ENCODE measurements at regions not wholly inside any gene's neighbourhood (a gene's known extent, or its start where the extent isn't known, plus 50 kb on each side); places are given as distances from the start of the nearest gene placed in this dataset.
"Not testable (repeated sequence)": the region's sequence is repeated elsewhere in the genome, so short reads cannot be mapped to it uniquely, and the experiment has no call there.

DNA sequence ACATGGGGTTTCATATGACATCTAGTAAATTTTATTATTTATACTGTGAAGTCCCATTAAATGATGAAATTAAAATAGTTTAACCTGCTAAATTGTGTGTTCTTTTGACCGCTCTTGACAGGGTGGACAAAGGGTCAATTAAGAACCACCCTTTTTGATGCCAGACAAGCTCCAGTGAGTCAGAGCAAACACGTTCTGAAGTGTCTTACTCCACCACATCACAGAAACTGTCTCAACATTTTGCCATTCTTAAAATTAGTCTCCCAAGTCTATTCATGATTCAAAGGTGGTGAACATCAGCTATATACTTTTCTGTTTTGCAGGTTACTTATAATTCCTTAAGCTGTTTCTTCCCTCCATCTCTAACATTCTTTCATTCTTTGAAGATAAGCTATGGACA, 142.1 kb downstream of the SPATA31A6 start:
- not testable (repeated sequence) for DNase-seq (ENCODE audit: low spot score)

- DNase-seq (ENCODE audit: low spot score): not testable (repeated sequence)
Measured at GRCh38 chr9:42326482-42326881, 143.0 kb downstream of the SPATA31A6 start.

- DNase-seq (ENCODE audit: low spot score): not testable (repeated sequence)
Measured at GRCh38 chr9:42335342-42335741, 151.9 kb downstream of the SPATA31A6 start.

DNA sequence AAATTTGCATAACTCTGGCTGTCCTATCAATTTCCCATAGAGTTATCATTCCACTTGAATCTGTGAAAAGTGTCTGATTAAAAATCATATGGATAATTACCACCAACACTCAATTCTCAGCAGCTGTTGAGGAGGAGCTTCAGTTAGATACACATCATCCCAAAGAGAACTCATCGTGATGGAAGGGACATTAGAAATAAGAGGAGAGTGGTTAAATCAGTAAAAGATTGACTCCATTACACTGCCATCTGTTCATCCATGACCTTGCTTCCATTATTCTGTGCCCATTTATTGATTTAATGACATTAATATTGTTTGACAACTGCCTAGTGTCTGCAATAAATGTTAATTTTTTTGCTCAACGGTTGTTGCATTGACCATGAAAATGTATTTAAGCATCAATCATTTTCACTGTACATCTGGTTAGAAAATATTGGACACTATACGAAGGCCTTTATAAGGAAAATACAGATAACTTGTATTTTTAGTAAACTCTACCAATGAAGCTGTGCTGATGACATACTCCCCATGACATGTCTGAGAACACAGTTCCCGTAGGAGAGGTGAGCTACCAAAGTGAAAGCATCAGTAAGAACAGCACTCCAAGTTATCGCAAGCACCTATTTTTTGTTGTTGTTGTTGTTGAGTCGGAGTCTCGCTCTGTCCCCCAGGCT, 152.7 kb downstream of the SPATA31A6 start:
- not testable (repeated sequence) for DNase-seq (ENCODE audit: low spot score)

DNA sequence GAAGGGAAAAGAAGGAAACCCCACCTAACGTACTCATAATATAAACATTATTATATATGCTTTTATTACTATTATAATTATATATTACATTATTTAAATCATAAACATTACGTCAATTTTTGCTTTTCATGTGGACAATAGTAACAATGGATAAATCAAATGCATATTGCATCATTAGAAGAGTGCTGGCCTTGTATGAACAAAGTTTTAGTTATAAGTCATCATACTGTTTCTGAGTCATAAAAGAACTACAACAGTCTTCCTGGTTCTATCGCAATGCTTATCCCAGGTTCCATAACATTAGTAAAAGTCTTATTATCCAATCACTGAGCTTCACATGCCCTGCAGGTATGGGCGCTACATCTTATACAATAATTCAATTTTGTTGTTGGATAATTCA, 154.8 kb downstream of the SPATA31A6 start:
- not testable (repeated sequence) for DNase-seq (ENCODE audit: low spot score)

DNA sequence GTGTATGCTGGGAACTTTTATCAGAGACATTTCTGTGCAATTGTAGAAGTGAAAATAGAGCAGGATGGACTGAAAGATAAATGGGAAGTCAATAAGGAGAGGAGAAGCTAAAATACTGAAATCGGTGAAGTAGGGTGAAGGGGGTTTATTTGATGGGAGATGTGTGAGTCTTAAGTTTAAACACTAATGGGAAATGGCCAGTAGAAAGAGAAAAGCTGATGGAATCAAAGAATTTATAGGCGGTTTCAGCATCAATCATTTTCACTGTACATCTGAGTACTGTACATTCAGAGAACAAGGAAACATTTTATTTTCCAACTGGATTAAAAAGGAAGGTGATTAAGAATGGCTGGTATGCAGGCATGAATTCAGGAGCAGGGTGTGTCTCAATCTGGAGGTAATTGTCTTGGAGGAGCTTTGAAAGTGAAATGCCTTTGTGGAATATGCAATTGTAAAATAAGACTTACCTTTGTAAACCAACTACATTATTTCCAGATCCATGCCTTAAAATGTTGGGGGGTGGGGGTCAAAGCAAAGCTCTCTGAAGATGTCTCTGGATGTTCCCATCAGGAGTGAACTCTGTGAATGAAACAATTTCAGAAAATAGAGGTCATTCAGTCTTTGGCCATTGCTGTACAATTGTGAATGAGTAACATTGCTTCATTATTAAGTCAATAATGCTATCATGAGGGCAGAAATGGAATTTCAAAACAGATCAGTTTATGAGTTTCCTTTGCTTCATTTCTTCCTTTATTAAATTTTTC, 156.4 kb downstream of the SPATA31A6 start:
- DNase-seq (ENCODE audit: low spot score): not testable (repeated sequence)

DNA sequence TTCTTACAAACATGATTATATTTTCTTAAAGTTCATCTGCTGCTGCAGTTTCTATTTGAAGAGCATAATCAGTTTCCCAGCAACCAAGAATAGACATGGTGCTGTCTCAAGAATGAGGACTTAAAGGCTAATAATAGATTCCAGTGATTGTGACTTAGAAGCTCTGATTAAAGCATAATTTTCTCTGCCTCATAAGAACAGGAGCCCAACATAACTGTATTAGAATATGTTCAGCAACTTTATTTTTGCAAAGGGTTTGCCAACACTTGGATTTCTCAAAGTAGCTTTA, 156.9 kb downstream of the SPATA31A6 start:
- peak; percentile 34 for DNase-seq (ENCODE audit: low spot score)

- not testable (repeated sequence) for DNase-seq (ENCODE audit: low spot score)
Measured at GRCh38 chr9:42341860-42342259, 158.4 kb downstream of the SPATA31A6 start.

- not testable (repeated sequence) for DNase-seq (ENCODE audit: low spot score)
Measured at GRCh38 chr9:42342297-42342696, 158.8 kb downstream of the SPATA31A6 start.

DNA sequence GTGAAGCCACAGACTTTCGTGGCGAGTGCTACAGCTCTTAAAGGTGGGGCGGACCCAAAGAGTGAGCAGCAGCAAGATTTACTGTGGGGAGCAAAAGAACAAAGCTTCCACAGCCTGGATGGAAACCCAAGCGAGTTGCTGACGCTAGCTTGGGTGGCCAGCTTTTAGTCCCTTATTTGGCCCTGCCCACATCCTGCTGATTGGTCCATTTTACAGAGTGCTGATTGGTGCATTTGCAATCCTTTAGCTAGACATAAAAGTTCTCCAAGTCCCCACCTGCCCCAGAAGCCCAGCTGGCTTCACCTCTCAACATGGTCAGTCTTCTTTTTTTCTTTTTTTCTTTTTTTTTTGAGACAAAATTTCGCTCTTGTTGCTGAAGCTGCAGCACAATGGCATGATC, 161.0 kb downstream of the SPATA31A6 start:
- not testable (repeated sequence) for DNase-seq (ENCODE audit: low spot score)

DNA sequence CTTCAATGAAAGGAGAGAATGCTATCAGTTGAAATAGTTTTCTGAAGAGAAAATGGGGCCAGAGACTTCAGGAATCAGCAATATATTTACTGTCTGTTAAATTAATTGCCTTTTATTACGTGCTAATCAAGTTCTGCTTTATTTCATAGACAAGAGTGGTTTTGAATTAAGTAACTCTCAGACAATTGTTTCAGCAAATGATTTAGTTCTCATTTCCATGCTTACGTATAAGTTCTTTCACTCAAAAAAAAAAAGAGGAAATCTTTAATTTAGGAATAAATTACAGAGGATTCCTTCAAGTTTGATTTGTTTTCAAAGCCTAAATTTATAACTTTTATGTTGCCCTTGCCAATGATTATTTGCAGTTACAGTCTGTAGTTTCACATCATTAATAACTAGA, 163.5 kb downstream of the SPATA31A6 start:
- not testable (repeated sequence) for DNase-seq (ENCODE audit: low spot score)

- not testable (repeated sequence) for DNase-seq (ENCODE audit: low spot score)
Measured at GRCh38 chr9:42349181-42349580, 165.7 kb downstream of the SPATA31A6 start.

DNA sequence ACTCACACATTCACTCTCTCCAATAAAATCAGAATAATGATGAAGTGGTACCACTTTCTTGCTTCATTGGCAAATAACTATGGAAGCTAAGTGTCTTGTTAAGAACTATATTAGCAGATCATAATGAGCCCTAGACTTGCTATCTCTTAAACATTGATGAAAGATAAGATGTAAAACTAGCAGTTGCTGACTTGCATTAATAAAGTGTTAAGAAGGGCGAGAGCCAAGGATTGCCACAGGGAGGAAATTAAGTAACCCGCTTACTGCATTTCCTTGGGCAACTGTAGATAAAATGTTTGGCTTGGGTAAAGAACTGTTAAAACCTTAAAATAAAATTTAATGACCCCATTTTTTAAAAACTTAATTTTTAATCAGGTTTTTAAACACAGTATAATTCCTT, 167.0 kb downstream of the SPATA31A6 start:
- DNase-seq (ENCODE audit: low spot score): not testable (repeated sequence)

- not testable (repeated sequence) for DNase-seq (ENCODE audit: low spot score)
Measured at GRCh38 chr9:42357604-42358373, 174.3 kb downstream of the SPATA31A6 start.

GRCh38 chr9:42358626-42359247, 175.3 kb downstream of the SPATA31A6 start:
- DNase-seq (ENCODE audit: low spot score): not testable (repeated sequence)

- not testable (repeated sequence) for DNase-seq (ENCODE audit: low spot score)
Measured at GRCh38 chr9:42364410-42365243, 181.2 kb downstream of the SPATA31A6 start.

DNA sequence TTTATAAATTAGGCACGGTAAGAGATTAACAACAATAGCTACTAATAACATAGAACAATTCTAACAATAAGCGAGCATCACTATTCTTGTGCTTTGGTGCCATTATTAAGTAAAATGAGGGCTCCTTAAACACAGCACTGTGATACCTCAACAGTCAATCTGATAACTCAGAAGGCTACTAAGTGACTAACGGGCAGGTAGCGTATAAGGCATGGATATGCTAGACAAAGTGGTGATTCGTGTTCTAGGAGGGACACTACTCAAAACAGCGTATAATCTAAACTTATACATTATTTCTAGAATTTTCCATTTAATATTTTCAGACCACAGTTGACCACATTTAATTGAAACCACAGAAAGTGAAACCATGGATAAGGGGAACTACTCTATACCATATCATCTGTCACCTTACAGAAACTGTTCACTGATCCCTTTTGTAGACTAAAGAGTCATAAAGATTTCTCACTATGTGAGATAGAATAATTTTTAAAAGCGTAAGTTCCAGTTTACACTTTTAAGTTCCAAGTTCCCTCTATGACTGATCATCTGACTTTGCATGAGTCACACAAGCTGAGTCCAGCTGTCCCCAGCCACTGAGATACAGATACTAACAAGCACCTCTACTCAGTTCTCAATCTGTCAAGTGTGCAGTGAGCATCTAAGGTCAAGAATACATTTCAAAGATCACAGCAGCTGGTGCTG, 181.9 kb downstream of the SPATA31A6 start:
- not testable (repeated sequence) for DNase-seq (ENCODE audit: low spot score)

DNA sequence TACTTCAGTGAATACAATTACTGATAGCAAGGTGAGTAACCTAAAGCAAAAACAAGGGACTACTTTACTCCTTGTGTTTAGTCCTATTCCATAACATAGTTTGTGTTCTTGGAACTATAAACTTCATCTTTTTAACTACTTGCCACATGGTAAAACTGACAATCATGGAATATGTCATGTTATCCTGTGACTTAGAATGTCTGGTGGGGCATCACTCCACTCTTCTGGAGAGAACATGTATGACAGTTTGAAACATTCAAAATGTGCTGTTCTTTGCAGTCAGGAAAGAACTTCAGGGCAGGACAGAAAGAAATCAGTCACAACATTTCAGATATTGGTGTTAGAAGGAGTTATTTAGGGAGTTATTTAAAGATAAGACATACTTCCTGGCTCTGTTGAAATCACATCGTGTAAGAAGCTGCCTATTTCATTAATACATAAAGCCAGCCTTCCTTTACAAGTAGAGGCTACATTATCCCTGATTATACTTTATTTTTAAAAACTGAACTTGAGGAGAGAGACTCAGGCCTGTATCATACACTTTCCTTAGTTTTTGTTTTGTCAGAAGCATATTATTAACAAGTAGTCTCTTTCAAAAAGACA, 184.9 kb downstream of the SPATA31A6 start:
- DNase-seq (ENCODE audit: low spot score): not testable (repeated sequence)

DNA sequence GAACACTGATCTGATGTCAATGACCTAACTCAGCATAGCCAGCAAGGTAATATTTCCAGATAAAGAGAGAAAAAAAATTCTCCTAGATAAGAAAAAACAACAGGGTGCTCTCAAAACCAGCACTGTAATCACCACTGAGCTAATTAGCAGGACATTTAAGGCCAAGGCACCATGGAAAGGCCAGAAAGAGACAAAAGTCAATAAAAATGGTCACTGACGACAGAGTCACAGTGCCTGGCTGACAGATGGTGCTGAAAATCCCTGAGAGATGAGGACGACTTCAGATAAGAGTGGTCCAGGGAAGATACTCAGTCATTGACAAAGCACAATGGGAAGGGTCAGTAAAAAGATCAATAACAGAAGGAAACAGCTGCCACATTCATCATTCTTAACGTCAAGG, 186.7 kb downstream of the SPATA31A6 start:
- DNase-seq (ENCODE audit: low spot score): not testable (repeated sequence)

- not testable (repeated sequence) for DNase-seq (ENCODE audit: low spot score)
Measured at GRCh38 chr9:42371417-42371816, 188.0 kb downstream of the SPATA31A6 start.
